Kidney (tissue), 13 donors: ENCODE measurements at regions not wholly inside any gene's neighbourhood (a gene's known extent, or its start where the extent isn't known, plus 50 kb on each side); places are given as distances from the start of the nearest gene placed in this dataset.

Source experiments
- DNase-seq, 5 donors: peaks; one replicate each; pipeline ENCODE4 v3.0.0-alpha.2; 2013 to 2020
- FAIRE-seq: peaks from 2 replicates; lab custom pipeline; 2012; peaks lifted over from hg19 to GRCh38; lab: Jason Lieb, UNC
- H3K27ac ChIP-seq, 2 donors: one replicate each; pipeline ENCODE4 v1.7.0; 2013; ENCODE audit warnings: low read depth in 2 of 2, low read length in 2 of 2, inconsistent platforms in 1 of 2
- H3K27me3 ChIP-seq: one replicate; pipeline ENCODE4 v1.7.1; 2013; ENCODE audit warnings: low read length, inconsistent platforms; ENCODE audit not compliant: control insufficient read depth, insufficient read depth
- H3K36me3 ChIP-seq, 3 donors: one replicate each; pipeline versions ENCODE4 v1.7.0 to v1.7.1; 2013; ENCODE audit warnings: low read length in 3 of 3, control low read depth in 1 of 3, inconsistent platforms in 1 of 3; ENCODE audit not compliant: insufficient read depth in 3 of 3, control insufficient read depth in 2 of 3
- H3K4me1 ChIP-seq, 3 donors: one replicate each; pipeline versions ENCODE4 v1.7.0 to v1.7.1; 2013; ENCODE audit warnings: low read length in 3 of 3, inconsistent platforms in 1 of 3, low read depth in 1 of 3; ENCODE audit not compliant: control insufficient read depth in 2 of 3, insufficient read depth in 2 of 3
- H3K4me3 ChIP-seq, 3 donors: one replicate each; pipeline versions ENCODE4 v1.7.0 to v1.8.1; 2013; ENCODE audit warnings: low read length in 3 of 3, control low read depth in 1 of 3, inconsistent platforms in 1 of 3
- H3K9ac ChIP-seq, 3 donors: one replicate each; pipeline versions ENCODE4 v1.7.0 to v1.7.1; 2013; ENCODE audit warnings: low read length in 3 of 3, control low read depth in 1 of 3, inconsistent platforms in 1 of 3
- H3K9me3 ChIP-seq, 3 donors: one replicate each; pipeline versions ENCODE4 v1.7.0 to v1.7.1; 2013; ENCODE audit warnings: low read length in 3 of 3, control low read depth in 1 of 3, inconsistent platforms in 1 of 3; ENCODE audit not compliant: control insufficient read depth in 2 of 3, insufficient read depth in 1 of 3
- CTCF ChIP-seq: IDR thresholded peaks from 3 replicates; pipeline ENCODE4 v1.5.1; 2012; ENCODE audit warnings: mild to moderate bottlenecking, moderate library complexity, borderline replicate concordance; ENCODE audit not compliant: insufficient read depth; ENCODE audit errors: extremely low read depth
- intact Hi-C: fragments of 100-400 bp; cut with DNase I; formaldehyde crosslinking; loops from one replicate; pipeline ENCODE4 v1.11.1; 2022
- donor health status: control.
- donor health status: control.
- donor health status: control.
- donor health status: control.
- donor health status: control.
- donor health status: DM: yes; HTN: yes; CAD: no.
- donor health status: Normal renal cell carcinoma (clear cell type).

GRCh38 chr6:8557014-8557748, 121.8 kb upstream of the SLC35B3 start:
- FAIRE-seq: no peak
- Histone ChIP-seq H3K27me3 (no peaks in the 10 kb centered on the region), H3K9me3 (no peaks in the 10 kb centered on the region), H3K4me1 (no peaks in the 10 kb centered on the region), H3K9ac (no peak overlapping the region), H3K4me3 (no peak overlapping the region), H3K27ac (no peak overlapping the region), H3K36me3 (no peaks in the 10 kb centered on the region)
- no peak for DNase-seq
- no peak for TF ChIP-seq CTCF
- intact Hi-C loops: no loop called here

GRCh38 chr6:8556370-8557013, 121.1 kb upstream of the SLC35B3 start:
- intact Hi-C loops: no loop called here
- H3K9ac ChIP-seq: no peak overlapping the region
- no peak for TF ChIP-seq CTCF
- FAIRE-seq (no peak), DNase-seq (no peak)
- H3K27me3 ChIP-seq: no peaks in the 10 kb centered on the region
- H3K9me3 ChIP-seq: no peaks in the 10 kb centered on the region
- no peaks in the 10 kb centered on the region for H3K4me1 ChIP-seq
- no peak overlapping the region for H3K27ac ChIP-seq
- no peaks in the 10 kb centered on the region for H3K36me3 ChIP-seq
- H3K4me3 ChIP-seq: no peak overlapping the region

- intact Hi-C loops: no loop called here
- Histone ChIP-seq H3K9ac (no peak overlapping the region), H3K4me3 (no peak overlapping the region), H3K36me3 (no peaks in the 10 kb centered on the region), H3K27me3 (no peaks in the 10 kb centered on the region), H3K9me3 (no peaks in the 10 kb centered on the region), H3K4me1 (peaks cover 0 to 6% (median 0%) of the 10 kb centered on the region in 3 donors), H3K27ac (no peak overlapping the region)
- DNase-seq: no peak
- no peak for TF ChIP-seq CTCF
- FAIRE-seq: no peak
Measured at GRCh38 chr6:8551993-8552392, 116.6 kb upstream of the SLC35B3 start.
